HCT116 (cell line): ENCODE measurements at regions not wholly inside any gene's neighbourhood (a gene's known extent, or its start where the extent isn't known, plus 50 kb on each side); places are given as distances from the start of the nearest gene placed in this dataset.

Source experiments
- ATAC-seq: fragments of 200-7000 bp; cut with Tn5 transposase; 2 replicates; pipeline ENCODE4 v1.9.1; 2020; ENCODE audit warnings: mild to moderate bottlenecking, moderate library complexity
- BruUV-seq: library from RNA; stranded (reverse); fragments of 400-500 nt; replicated peaks from 2 replicates; lab custom pipeline; 2021; lab: Mats Ljungman, UMichigan
- CTCF ChIA-PET: fragments of 300-600 bp; sonication (Branson Sonifier 250); formaldehyde crosslinking; loops from one replicate; lab custom pipeline; 2021; ENCODE audit warnings: antibody characterized with exemption; lab: Charles Lee
- POLR2A ChIA-PET: fragments of 300-600, 350-600 bp; sonication (Branson Sonifier 250); formaldehyde crosslinking; loops from one replicate; lab custom pipeline; 2021; ENCODE audit warnings: antibody characterized with exemption; lab: Charles Lee
- RAD21 ChIA-PET, 2 experiments: fragments of 300-600 bp; sonication (Branson Sonifier 250); formaldehyde crosslinking; loops; one replicate each; lab custom pipeline; 2023; ENCODE audit warnings: low total read pairs in 2 of 2; ENCODE audit not compliant: uncharacterized antibody in 2 of 2, unreplicated experiment in 2 of 2, low non-redundant PET in 1 of 2; lab: Charles Lee
- DNase-seq: peaks from one replicate; pipeline ENCODE4 v3.0.0-alpha.2; 2010; ENCODE audit warnings: low read depth, low spot score
- H2AFZ ChIP-seq: fragments of 200-600 bp; shearing (Covaris generic), sonication (generic); 2 replicates; pipeline ENCODE4 v1.6.1; 2017; ENCODE audit warnings: low read depth, mixed run types, mixed read lengths, antibody characterized with exemption, low read length; ENCODE audit not compliant: poor library complexity, severe bottlenecking
- H3K27ac ChIP-seq: 2 replicates; pipeline ENCODE4 v1.5.1; 2012; ENCODE audit warnings: low read depth, low read length
- H3K27me3 ChIP-seq: fragments of 200-600 bp; sonication (generic); 2 replicates; pipeline ENCODE4 v1.6.1; 2016; ENCODE audit warnings: mixed run types, low read length, mixed read lengths; ENCODE audit not compliant: insufficient read depth
- H3K36me3 ChIP-seq, 2 experiments: fragments of 200-500 bp in 1 of 2; fragments of 200-600 bp in 1 of 2; sonication (Bioruptor generic) in 1 of 2; sonication (generic) in 1 of 2; 2 replicates each; pipeline versions ENCODE4 v1.5.1 to v1.6.1; 2014 to 2016; ENCODE audit warnings: low read length in 2 of 2, inconsistent platforms in 1 of 2, mixed read lengths in 1 of 2, mixed run types in 1 of 2; ENCODE audit not compliant: insufficient read depth in 2 of 2, control insufficient read depth in 1 of 2
- H3K4me1 ChIP-seq, 2 experiments: fragments of 200-600 bp in 1 of 2; sonication (generic) in 1 of 2; 2 replicates each; pipeline versions ENCODE4 v1.5.1 to v1.6.1; 2012 to 2017; ENCODE audit warnings: low read length in 2 of 2, inconsistent platforms in 1 of 2, mild to moderate bottlenecking in 1 of 2, mixed read lengths in 1 of 2, mixed run types in 1 of 2, moderate library complexity in 1 of 2; ENCODE audit not compliant: insufficient read depth in 2 of 2, control insufficient read depth in 1 of 2
- H3K4me2 ChIP-seq: fragments of 200-600 bp; sonication (generic); 2 replicates; pipeline ENCODE4 v1.6.1; 2017; ENCODE audit warnings: mixed run types, low read length, mixed read lengths
- H3K4me3 ChIP-seq, 2 experiments: fragments of 200-600 bp in 1 of 2; sonication (generic) in 1 of 2; replicated peaks in 1 of 2; 2 replicates each; pipeline ENCODE4 v1.5.1; 2011 to 2016; ENCODE audit warnings: low read length in 2 of 2, control low read depth in 1 of 2, low read depth in 1 of 2, mild to moderate bottlenecking in 1 of 2, mixed read lengths in 1 of 2, mixed run types in 1 of 2
- H3K79me2 ChIP-seq: fragments of 200-600 bp; sonication (generic); 2 replicates; pipeline ENCODE4 v1.6.1; 2017; ENCODE audit warnings: mild to moderate bottlenecking, mixed run types, low read length, moderate library complexity, mixed read lengths; ENCODE audit not compliant: insufficient read depth
- H3K9ac ChIP-seq: fragments of 200-600 bp; sonication (generic); 2 replicates; pipeline ENCODE4 v1.6.1; 2016; ENCODE audit warnings: low read length, mixed read lengths
- H3K9me2 ChIP-seq: fragments of 200-600 bp; sonication (generic), shearing (Covaris generic); 2 replicates; pipeline ENCODE4 v1.6.1; 2017; ENCODE audit warnings: mixed run types, mild to moderate bottlenecking, moderate library complexity; ENCODE audit not compliant: insufficient read depth
- H3K9me3 ChIP-seq, 2 experiments: fragments of 200-500 bp in 1 of 2; fragments of 200-600 bp in 1 of 2; sonication (Bioruptor generic) in 1 of 2; sonication (generic) in 1 of 2; 2 replicates each; pipeline ENCODE4 v1.6.1; 2014 to 2017; ENCODE audit warnings: low read length in 2 of 2, mixed read lengths in 2 of 2, inconsistent platforms in 1 of 2, low read depth in 1 of 2, mild to moderate bottlenecking in 1 of 2, mixed run types in 1 of 2, moderate library complexity in 1 of 2; ENCODE audit not compliant: control insufficient read depth in 1 of 2, insufficient read depth in 1 of 2
- H4K20me1 ChIP-seq: fragments of 200-600 bp; sonication (generic), shearing (Covaris generic); 2 replicates; pipeline ENCODE4 v1.6.1; 2017; ENCODE audit warnings: mixed run types, mild to moderate bottlenecking, moderate library complexity; ENCODE audit not compliant: insufficient read depth
- CBX3 ChIP-seq: IDR thresholded peaks from 2 replicates; pipeline ENCODE4 v1.6.1; 2012; ENCODE audit warnings: low read depth
- EGR1 ChIP-seq: IDR thresholded peaks from 2 replicates; pipeline ENCODE4 v1.6.1; 2012; ENCODE audit warnings: low read depth
- EZH2 ChIP-seq: fragments of 200-600 bp; sonication (generic); IDR thresholded peaks from 2 replicates; pipeline ENCODE4 v1.6.1; 2017; ENCODE audit warnings: antibody characterized with exemption, mixed run types
- FOSL1 ChIP-seq: IDR thresholded peaks from 2 replicates; pipeline ENCODE4 v1.6.1; 2012; ENCODE audit warnings: low read depth
- POLR2A ChIP-seq: IDR thresholded peaks from 2 replicates; pipeline ENCODE4 v1.7.0; 2011; ENCODE audit warnings: borderline replicate concordance; ENCODE audit not compliant: insufficient read depth, insufficient read length; ENCODE audit errors: extremely low read depth
- POLR2AphosphoS5 ChIP-seq: IDR thresholded peaks from 2 replicates; pipeline ENCODE4 v1.6.1; 2011; ENCODE audit warnings: mild to moderate bottlenecking, low read depth, low read length, moderate library complexity
- RAD21 ChIP-seq: IDR thresholded peaks from 2 replicates; pipeline ENCODE4 v1.6.1; 2012; ENCODE audit warnings: low read depth, mild to moderate bottlenecking
- SIN3A ChIP-seq: IDR thresholded peaks from 2 replicates; pipeline ENCODE4 v1.6.1; 2012; ENCODE audit warnings: low read depth
- SP1 ChIP-seq: IDR thresholded peaks from 2 replicates; pipeline ENCODE4 v1.6.1; 2012; ENCODE audit warnings: low read depth
- SRF ChIP-seq: IDR thresholded peaks from 2 replicates; pipeline ENCODE4 v1.6.1; 2012; ENCODE audit warnings: low read depth
- TCF7L2 ChIP-seq: IDR thresholded peaks from 2 replicates; pipeline ENCODE4 v1.7.0; 2011; ENCODE audit warnings: borderline replicate concordance, inconsistent platforms; ENCODE audit not compliant: insufficient read depth, insufficient read length; ENCODE audit errors: extremely low read depth
- YY1 ChIP-seq: IDR thresholded peaks from 2 replicates; pipeline ENCODE4 v1.6.1; 2011; ENCODE audit warnings: low read length, low read depth, moderate library complexity, mild to moderate bottlenecking; ENCODE audit not compliant: insufficient replicate concordance; ENCODE audit errors: extremely low read depth
- ZNF274 ChIP-seq: fragments of 200-500 bp; sonication (Bioruptor generic); IDR thresholded peaks from 2 replicates; pipeline ENCODE4 v1.6.1; 2014; ENCODE audit warnings: mild to moderate bottlenecking, low read depth, low read length, inconsistent platforms
- intact Hi-C: fragments of 100-400 bp; cut with micrococcal nuclease; formaldehyde crosslinking; loops from 2 replicates; pipeline ENCODE4 v1.10.0; 2022
- TF ChIP-seq, protein P1 (sequence below), 3 experiments: fragments of 200-600 bp in 1 of 3; sonication (generic) in 1 of 3; IDR thresholded peaks in 2 of 3; conservative IDR thresholded peaks in 1 of 3; 2 replicates each; pipeline ENCODE4 v1.5.1; 2012 to 2017; ENCODE audit warnings: low read depth in 2 of 3, low read length in 2 of 3, antibody characterized with exemption in 1 of 3, borderline replicate concordance in 1 of 3, control low read depth in 1 of 3, mild to moderate bottlenecking in 1 of 3, mixed read lengths in 1 of 3, mixed run types in 1 of 3, moderate library complexity in 1 of 3; ENCODE audit not compliant: insufficient read depth in 1 of 3
- TF ChIP-seq, protein P2 (sequence below): IDR thresholded peaks from 2 replicates; pipeline ENCODE4 v1.6.1; 2012
- TF ChIP-seq, protein P3 (sequence below): IDR thresholded peaks from 2 replicates; pipeline ENCODE4 v1.6.1; 2012; ENCODE audit warnings: low read depth
- TF ChIP-seq, protein P4 (sequence below): IDR thresholded peaks from 2 replicates; pipeline ENCODE4 v1.6.1; 2011; ENCODE audit warnings: mild to moderate bottlenecking, low read length, moderate library complexity; ENCODE audit not compliant: insufficient replicate concordance; ENCODE audit errors: extremely low read depth

DNA sequence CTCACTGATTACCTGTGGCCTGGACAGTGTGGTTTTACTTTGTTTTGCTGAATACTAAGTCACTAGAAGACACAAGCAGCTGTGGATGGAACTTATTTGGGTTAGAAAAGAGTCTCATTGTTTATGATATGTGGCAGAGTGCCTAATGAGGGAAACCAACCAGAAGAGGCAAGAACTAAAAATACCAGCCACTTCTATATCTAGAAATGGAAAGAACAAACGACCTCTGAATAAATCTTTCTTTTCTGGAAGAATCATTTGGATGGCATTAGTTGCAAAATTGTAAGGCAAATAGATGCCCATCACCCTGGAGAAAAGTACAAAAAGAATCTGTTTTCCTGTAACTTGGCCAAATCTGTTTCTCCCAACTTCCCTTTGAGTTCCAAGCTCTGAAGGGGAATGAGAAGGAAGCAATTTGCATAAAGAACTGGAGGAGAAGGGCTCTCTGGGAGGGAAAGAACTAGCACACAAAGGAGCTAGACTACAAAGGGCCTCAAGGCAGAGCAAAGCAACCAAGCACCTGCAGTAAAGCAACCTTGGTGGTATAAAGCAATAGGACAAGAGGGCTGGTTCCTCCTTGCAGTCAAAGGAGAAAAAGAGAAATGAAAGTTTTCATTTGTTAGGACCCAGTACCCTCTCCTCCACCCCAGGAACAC is 455.4 kb downstream of the CAAP1 start:
- intact Hi-C loops, result no loop called here
- no peak for ATAC-seq
- Histone ChIP-seq H3K9me3 (peaks cover 0 to 3% of the 10 kb centered on the region in 2 experiments; a peak in 2 of 4 replicates), H3K36me3 (no peaks in the 10 kb centered on the region), H3K4me1 (no peaks in the 10 kb centered on the region), H3K9ac (no peak overlapping the region), H3K79me2 (no peaks in the 10 kb centered on the region), H3K27ac (no peak overlapping the region), H2AFZ (no peak overlapping the region), H3K27me3 (no peaks in the 10 kb centered on the region), H3K4me2 (no peak overlapping the region), H3K4me3 (no peak overlapping the region), H4K20me1 (no peaks in the 10 kb centered on the region), H3K9me2 (no peaks in the 10 kb centered on the region)
- DNase-seq, result no peak
- TF ChIP-seq SRF, result no peak
- TF ChIP-seq CBX3, result no peak
- TF ChIP-seq SP1, result no peak
- TF ChIP-seq, protein P1, sequence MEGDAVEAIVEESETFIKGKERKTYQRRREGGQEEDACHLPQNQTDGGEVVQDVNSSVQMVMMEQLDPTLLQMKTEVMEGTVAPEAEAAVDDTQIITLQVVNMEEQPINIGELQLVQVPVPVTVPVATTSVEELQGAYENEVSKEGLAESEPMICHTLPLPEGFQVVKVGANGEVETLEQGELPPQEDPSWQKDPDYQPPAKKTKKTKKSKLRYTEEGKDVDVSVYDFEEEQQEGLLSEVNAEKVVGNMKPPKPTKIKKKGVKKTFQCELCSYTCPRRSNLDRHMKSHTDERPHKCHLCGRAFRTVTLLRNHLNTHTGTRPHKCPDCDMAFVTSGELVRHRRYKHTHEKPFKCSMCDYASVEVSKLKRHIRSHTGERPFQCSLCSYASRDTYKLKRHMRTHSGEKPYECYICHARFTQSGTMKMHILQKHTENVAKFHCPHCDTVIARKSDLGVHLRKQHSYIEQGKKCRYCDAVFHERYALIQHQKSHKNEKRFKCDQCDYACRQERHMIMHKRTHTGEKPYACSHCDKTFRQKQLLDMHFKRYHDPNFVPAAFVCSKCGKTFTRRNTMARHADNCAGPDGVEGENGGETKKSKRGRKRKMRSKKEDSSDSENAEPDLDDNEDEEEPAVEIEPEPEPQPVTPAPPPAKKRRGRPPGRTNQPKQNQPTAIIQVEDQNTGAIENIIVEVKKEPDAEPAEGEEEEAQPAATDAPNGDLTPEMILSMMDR (IDR thresholded peaks at IDR 0.05 in 2 of 3, conservative IDR thresholded peaks at IDR 0.05 in 1 of 3; ENCODE audit: borderline replicate concordance in 1 of 3, insufficient read depth in 1 of 3, low read depth in 2 of 3, low read length in 2 of 3), result no peak
- TF ChIP-seq YY1, result no peak
- TF ChIP-seq, protein P2, sequence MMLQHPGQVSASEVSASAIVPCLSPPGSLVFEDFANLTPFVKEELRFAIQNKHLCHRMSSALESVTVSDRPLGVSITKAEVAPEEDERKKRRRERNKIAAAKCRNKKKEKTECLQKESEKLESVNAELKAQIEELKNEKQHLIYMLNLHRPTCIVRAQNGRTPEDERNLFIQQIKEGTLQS, result no peak
- no peak for TF ChIP-seq POLR2AphosphoS5
- TF ChIP-seq ZNF274, result no peak
- TF ChIP-seq EGR1, result no peak
- no peak for TF ChIP-seq POLR2A
- TF ChIP-seq, protein P3, sequence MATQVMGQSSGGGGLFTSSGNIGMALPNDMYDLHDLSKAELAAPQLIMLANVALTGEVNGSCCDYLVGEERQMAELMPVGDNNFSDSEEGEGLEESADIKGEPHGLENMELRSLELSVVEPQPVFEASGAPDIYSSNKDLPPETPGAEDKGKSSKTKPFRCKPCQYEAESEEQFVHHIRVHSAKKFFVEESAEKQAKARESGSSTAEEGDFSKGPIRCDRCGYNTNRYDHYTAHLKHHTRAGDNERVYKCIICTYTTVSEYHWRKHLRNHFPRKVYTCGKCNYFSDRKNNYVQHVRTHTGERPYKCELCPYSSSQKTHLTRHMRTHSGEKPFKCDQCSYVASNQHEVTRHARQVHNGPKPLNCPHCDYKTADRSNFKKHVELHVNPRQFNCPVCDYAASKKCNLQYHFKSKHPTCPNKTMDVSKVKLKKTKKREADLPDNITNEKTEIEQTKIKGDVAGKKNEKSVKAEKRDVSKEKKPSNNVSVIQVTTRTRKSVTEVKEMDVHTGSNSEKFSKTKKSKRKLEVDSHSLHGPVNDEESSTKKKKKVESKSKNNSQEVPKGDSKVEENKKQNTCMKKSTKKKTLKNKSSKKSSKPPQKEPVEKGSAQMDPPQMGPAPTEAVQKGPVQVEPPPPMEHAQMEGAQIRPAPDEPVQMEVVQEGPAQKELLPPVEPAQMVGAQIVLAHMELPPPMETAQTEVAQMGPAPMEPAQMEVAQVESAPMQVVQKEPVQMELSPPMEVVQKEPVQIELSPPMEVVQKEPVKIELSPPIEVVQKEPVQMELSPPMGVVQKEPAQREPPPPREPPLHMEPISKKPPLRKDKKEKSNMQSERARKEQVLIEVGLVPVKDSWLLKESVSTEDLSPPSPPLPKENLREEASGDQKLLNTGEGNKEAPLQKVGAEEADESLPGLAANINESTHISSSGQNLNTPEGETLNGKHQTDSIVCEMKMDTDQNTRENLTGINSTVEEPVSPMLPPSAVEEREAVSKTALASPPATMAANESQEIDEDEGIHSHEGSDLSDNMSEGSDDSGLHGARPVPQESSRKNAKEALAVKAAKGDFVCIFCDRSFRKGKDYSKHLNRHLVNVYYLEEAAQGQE, result no peak
- no peak for TF ChIP-seq SIN3A
- TF ChIP-seq EZH2, result no peak
- TF ChIP-seq, protein P4, sequence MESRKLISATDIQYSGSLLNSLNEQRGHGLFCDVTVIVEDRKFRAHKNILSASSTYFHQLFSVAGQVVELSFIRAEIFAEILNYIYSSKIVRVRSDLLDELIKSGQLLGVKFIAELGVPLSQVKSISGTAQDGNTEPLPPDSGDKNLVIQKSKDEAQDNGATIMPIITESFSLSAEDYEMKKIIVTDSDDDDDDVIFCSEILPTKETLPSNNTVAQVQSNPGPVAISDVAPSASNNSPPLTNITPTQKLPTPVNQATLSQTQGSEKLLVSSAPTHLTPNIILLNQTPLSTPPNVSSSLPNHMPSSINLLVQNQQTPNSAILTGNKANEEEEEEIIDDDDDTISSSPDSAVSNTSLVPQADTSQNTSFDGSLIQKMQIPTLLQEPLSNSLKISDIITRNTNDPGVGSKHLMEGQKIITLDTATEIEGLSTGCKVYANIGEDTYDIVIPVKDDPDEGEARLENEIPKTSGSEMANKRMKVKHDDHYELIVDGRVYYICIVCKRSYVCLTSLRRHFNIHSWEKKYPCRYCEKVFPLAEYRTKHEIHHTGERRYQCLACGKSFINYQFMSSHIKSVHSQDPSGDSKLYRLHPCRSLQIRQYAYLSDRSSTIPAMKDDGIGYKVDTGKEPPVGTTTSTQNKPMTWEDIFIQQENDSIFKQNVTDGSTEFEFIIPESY, result no peak
- no peak for TF ChIP-seq TCF7L2
- TF ChIP-seq RAD21, result no peak
- TF ChIP-seq FOSL1, result no peak
- no TSS peak for BruUV-seq
- ChIA-PET CTCF (no interaction called here), POLR2A (no interaction called here), RAD21 (no interaction called here)
